Stimulated activated naive CD8-positive, alpha-beta T cell treated with anti-CD3 and anti-CD28 coated beads, Interleukin-15, amount 100 ng/mL, for 72 hours (primary cell): ENCODE measurements at regions not wholly inside any gene's neighbourhood (a gene's known extent, or its start where the extent isn't known, plus 50 kb on each side); places are given as distances from the start of the nearest gene placed in this dataset.

Source experiments
- ATAC-seq: fragments of 150-1000 bp; cut with Tn5 transposase; 2 replicates; pipeline ENCODE4 v1.10.0; 2021; ENCODE audit warnings: mild to moderate bottlenecking, moderate library complexity
- DNase-seq, 2 donors: peaks; one replicate each; pipeline ENCODE4 v3.0.0; 2021 to 2022
- H3K27ac Mint-ChIP-seq, 2 donors: one replicate each; pipeline ENCODE4 v1.8.0; 2022; ENCODE audit warnings: mild to moderate bottlenecking in 2 of 2, mixed read lengths in 2 of 2, moderate library complexity in 2 of 2
- H3K27me3 Mint-ChIP-seq: one replicate; pipeline ENCODE4 v1.8.0; 2022; ENCODE audit warnings: mixed read lengths
- H3K4me1 Mint-ChIP-seq: one replicate; pipeline ENCODE4 v1.8.0; 2022; ENCODE audit warnings: mild to moderate bottlenecking, mixed read lengths
- H3K4me3 Mint-ChIP-seq, 2 donors: one replicate each; pipeline ENCODE4 v1.8.0; 2022; ENCODE audit warnings: mild to moderate bottlenecking in 2 of 2, mixed read lengths in 2 of 2, moderate library complexity in 1 of 2
- H3K9me3 Mint-ChIP-seq, 2 donors: one replicate each; pipeline ENCODE4 v1.8.0; 2022; ENCODE audit warnings: mixed read lengths in 2 of 2

- ATAC-seq (no peak), DNase-seq (no peak)
- Mint-ChIP-seq H3K27me3 (no peaks in the 10 kb centered on the region), H3K27ac (no peak overlapping the region), H3K4me1 (no peaks in the 10 kb centered on the region), H3K4me3 (no peak overlapping the region), H3K9me3 (no peaks in the 10 kb centered on the region)
Measured at GRCh38 chr4:119870856-119871255, 195.8 kb downstream of the MAD2L1 start.

GRCh38 chr4:119865789-119866188, 200.9 kb downstream of the MAD2L1 start:
- ATAC-seq: no peak
- Mint-ChIP-seq H3K27ac (no peak overlapping the region), H3K4me3 (no peak overlapping the region), H3K9me3 (no peaks in the 10 kb centered on the region), H3K27me3 (no peaks in the 10 kb centered on the region), H3K4me1 (no peaks in the 10 kb centered on the region)
- DNase-seq: no peak

DNA sequence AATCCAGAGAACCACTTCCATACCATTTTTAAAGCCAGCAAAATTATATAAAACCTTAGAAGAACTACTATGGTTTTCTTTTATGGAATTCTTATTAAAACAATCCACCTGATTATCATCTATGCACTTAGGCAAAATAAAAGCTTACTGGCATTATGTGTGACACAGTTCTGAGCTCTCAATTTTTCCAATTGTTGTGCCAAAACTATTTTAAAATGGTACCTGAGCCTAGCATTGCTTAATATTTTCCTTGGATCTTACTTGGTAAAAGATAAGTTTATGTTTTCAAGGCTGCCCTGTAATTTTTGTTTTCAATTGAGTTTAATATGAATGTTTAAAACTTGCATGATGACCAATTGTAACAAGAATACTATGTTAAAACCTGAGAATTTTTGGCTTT, 201.3 kb downstream of the MAD2L1 start:
- H3K27me3 Mint-ChIP-seq: no peaks in the 10 kb centered on the region

GRCh38 chr4:119861731-119862130, 204.9 kb downstream of the MAD2L1 start:
- Mint-ChIP-seq H3K4me3 (no peak overlapping the region), H3K9me3 (no peaks in the 10 kb centered on the region), H3K4me1 (no peaks in the 10 kb centered on the region), H3K27ac (no peak overlapping the region), H3K27me3 (no peaks in the 10 kb centered on the region)
- ATAC-seq (no peak), DNase-seq (no peak)

More for the DNA sequence above, 201.3 kb downstream of the MAD2L1 start:
- no peak for ATAC-seq
- no peak overlapping the region for H3K27ac Mint-ChIP-seq
- no peak for DNase-seq
- no peak overlapping the region for H3K4me3 Mint-ChIP-seq
- no peaks in the 10 kb centered on the region for H3K9me3 Mint-ChIP-seq
- H3K4me1 Mint-ChIP-seq: no peaks in the 10 kb centered on the region

DNA sequence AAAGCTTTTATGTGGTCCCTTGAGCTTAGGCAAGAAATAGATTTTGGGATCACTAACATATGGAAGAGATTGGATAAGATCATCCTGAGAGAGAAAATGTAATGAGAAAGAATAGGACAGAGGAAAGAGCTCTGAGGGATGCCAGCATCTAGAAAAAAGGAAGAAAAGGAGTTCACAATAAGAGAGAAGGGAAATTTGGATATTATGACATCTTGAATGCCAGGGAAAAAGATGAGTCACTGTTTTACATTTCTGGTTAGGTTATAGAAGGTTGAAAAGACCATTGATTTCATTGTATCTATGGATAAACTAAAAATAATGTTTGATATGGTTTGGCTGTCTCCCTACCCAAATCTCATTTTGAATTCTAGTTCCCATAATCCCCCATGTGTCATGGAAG, 208.5 kb downstream of the MAD2L1 start:
- Mint-ChIP-seq H3K9me3 (no peaks in the 10 kb centered on the region), H3K4me1 (no peaks in the 10 kb centered on the region), H3K27ac (no peak overlapping the region), H3K27me3 (no peaks in the 10 kb centered on the region), H3K4me3 (no peak overlapping the region)
- ATAC-seq (no peak), DNase-seq (no peak)

DNA sequence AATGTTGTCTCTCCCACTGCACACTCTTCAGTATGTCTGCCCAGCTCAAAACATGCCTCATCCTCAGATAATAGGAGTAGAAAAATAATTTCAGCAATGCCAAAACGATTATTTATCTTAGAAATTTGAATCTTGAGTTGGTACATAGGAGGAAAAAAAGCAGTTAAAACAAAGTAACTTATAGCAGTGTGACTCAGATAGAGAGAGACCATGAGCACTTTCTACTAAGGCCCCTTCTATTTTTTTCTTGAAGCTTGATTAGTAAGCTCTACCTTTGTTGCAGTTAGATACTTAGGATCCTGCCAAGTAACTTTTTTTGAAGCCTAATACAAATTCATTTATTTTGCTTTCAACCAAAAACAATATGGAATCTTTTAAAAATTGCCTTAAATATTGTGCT, 212.3 kb downstream of the MAD2L1 start:
- DNase-seq (no peak), ATAC-seq (no peak)
- Mint-ChIP-seq H3K9me3 (no peaks in the 10 kb centered on the region), H3K4me1 (no peaks in the 10 kb centered on the region), H3K27ac (no peak overlapping the region), H3K27me3 (no peaks in the 10 kb centered on the region), H3K4me3 (no peak overlapping the region)

DNA sequence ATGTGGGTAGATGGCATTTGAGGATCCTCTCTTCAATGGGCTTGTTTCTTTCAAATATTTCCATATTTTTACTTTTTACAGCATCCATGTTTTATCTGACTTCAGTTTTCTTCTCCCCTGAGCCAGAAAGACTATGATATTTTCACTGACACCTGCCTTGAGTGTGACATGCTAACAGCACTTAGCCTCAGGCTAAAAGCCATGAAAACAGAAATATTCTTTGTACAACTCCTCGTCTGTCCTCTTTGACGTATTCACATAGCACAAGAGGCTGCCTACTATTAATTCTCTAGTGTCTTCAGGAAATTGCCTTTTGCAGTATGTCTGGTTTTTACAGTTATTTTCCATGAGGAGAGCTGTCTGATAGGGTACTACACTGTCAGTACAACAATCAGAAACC, 215.0 kb downstream of the MAD2L1 start:
- no peaks in the 10 kb centered on the region for H3K27me3 Mint-ChIP-seq
- no peaks in the 10 kb centered on the region for H3K9me3 Mint-ChIP-seq
- ATAC-seq (no peak), DNase-seq (no peak)
- H3K4me1 Mint-ChIP-seq: no peaks in the 10 kb centered on the region
- no peak overlapping the region for H3K27ac Mint-ChIP-seq
- H3K4me3 Mint-ChIP-seq: no peak overlapping the region

DNA sequence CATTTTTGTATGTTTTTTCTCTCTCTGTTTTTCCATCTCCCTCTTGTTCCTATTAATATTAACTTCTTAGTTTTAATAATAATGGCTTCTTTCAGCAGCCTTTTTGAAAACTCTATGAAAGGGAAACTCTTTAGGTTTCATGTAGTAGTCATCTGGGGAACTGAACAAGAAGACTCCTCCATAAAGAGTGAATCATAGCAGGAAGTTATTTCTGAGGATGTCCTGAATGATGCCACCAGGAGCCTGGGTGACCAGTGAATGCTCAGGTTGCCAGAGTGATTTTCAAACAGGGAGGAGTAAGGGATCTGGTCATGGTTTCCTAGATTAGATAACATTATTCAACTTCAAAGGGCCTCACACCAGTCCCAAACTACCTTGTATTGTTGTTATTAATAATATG, 212.8 kb upstream of the PDE5A start:
- no peak for DNase-seq
- H3K4me3 Mint-ChIP-seq: no peak overlapping the region
- ATAC-seq: no peak

DNA sequence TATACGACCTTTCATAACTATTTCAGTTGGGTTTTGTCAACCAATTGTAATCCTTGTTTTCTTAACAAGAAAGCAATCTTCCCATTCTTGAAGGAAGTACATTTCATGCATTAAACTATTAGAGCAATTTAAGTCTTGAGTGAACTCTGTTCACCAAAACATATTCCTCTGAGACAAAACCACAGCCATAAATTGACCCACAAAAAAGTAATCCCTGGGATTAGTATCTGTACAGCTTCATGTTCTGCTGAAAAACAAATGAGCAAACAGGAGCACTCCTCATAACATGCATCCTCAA, 207.0 kb upstream of the PDE5A start:
- Mint-ChIP-seq H3K27ac (no peak overlapping the region), H3K9me3 (peaks cover 0 to 11% of the 10 kb centered on the region in 2 donors)
- DNase-seq: no peak

More for the DNA sequence above, 212.8 kb upstream of the PDE5A start:
- peaks cover 0 to 11% of the 10 kb centered on the region in 2 donors for H3K9me3 Mint-ChIP-seq
- no peaks in the 10 kb centered on the region for H3K4me1 Mint-ChIP-seq
- H3K27ac Mint-ChIP-seq: no peak overlapping the region
- no peaks in the 10 kb centered on the region for H3K27me3 Mint-ChIP-seq

DNA sequence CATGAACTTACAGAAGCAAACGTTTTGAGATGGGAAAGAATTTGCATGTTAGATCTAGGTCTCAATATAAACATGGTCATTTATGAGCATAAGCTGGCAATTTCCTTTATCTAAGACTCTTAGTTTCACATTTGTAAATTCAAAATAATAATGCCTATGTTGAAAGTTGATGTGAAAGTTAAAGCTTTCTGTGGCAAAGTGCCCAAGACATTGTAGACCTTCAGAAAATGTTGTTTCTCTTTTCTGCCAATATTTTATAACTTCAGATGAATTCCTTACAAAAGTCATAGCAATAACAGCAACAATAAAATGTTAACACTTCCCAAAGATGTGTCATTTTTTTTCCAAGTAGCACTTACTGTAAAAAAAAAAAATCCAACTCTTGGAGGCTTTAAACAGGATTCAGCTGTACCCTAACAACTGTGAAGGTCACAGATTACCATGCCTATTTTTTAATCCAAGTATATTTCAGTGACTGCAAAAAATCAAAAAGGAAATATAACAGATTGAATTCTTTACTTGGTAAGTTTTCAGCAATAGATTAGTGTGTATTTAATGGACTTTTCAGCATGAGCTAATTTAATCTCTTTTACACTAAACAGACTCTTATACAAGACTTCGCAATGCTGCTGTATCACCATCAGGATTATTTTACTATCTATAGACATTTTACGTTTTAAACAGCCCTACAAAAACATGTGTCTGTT, 206.5 kb upstream of the PDE5A start:
- Mint-ChIP-seq H3K4me3 (no peak overlapping the region), H3K27me3 (no peaks in the 10 kb centered on the region), H3K27ac (no peak overlapping the region), H3K4me1 (no peaks in the 10 kb centered on the region), H3K9me3 (peaks cover 0 to 11% of the 10 kb centered on the region in 2 donors)
- DNase-seq: no peak
- ATAC-seq: no peak

More for the DNA sequence above, 207.0 kb upstream of the PDE5A start:
- no peak for ATAC-seq
- Mint-ChIP-seq H3K4me1 (no peaks in the 10 kb centered on the region), H3K4me3 (no peak overlapping the region), H3K27me3 (no peaks in the 10 kb centered on the region)

DNA sequence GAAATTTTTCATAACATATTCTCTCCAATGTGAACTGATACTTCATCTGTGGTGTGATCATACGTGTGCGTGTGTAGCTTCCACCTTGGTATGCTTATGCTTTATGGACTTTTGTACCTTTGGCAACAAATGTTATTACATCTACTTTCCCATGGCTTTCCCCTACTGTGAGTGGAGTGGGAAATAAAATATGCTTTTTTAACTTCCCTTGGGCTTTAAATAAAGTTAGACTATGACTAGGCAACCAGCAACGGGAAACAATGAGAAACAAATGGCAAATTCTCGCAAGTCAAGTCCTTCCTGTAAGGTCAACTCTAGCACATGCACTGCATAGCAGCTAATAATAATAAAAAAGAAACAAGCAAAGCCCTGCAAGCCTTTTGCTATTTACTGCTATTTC, 205.0 kb upstream of the PDE5A start:
- DNase-seq: no peak
- Mint-ChIP-seq H3K27me3 (no peaks in the 10 kb centered on the region), H3K4me1 (no peaks in the 10 kb centered on the region), H3K4me3 (no peak overlapping the region), H3K9me3 (peaks cover 0 to 10% of the 10 kb centered on the region in 2 donors), H3K27ac (no peak overlapping the region)
- no peak for ATAC-seq

GRCh38 chr4:119832776-119833175, 204.2 kb upstream of the PDE5A start:
- DNase-seq (no peak), ATAC-seq (no peak)
- Mint-ChIP-seq H3K4me1 (no peaks in the 10 kb centered on the region), H3K27ac (no peak overlapping the region), H3K9me3 (peaks cover 0 to 6% of the 10 kb centered on the region in 2 donors), H3K27me3 (no peaks in the 10 kb centered on the region), H3K4me3 (no peak overlapping the region)

- H3K4me1 Mint-ChIP-seq: no peaks in the 10 kb centered on the region
Measured at GRCh38 chr4:119829326-119829725, 200.7 kb upstream of the PDE5A start.

DNA sequence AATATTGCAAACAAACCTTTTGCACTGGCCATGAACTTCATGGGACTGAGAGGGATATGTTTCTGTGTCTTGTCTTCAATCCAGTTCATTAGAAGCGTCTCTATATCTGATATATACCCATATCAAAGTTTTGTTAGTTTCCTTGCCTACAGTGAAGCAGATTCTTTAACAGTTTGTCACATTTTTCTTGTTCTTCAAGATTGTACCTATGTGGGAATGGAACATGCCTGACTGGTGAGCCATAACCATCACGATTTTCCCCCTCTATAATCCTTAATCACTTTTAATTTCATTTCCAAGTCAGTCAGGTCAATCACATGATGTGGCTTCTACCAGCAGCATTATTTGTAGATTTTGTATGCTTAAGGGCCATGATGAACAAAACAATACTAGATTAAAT, 197.1 kb upstream of the PDE5A start:
- Mint-ChIP-seq H3K27ac (no peak overlapping the region), H3K4me3 (no peak overlapping the region), H3K27me3 (no peaks in the 10 kb centered on the region), H3K9me3 (no peaks in the 10 kb centered on the region), H3K4me1 (no peaks in the 10 kb centered on the region)
- DNase-seq (no peak), ATAC-seq (no peak)

More at GRCh38 chr4:119829326-119829725, 200.7 kb upstream of the PDE5A start:
- H3K27me3 Mint-ChIP-seq: no peaks in the 10 kb centered on the region
- no peak overlapping the region for H3K27ac Mint-ChIP-seq
- H3K9me3 Mint-ChIP-seq: no peaks in the 10 kb centered on the region
- no peak for ATAC-seq
- no peak overlapping the region for H3K4me3 Mint-ChIP-seq
- DNase-seq: no peak

DNA sequence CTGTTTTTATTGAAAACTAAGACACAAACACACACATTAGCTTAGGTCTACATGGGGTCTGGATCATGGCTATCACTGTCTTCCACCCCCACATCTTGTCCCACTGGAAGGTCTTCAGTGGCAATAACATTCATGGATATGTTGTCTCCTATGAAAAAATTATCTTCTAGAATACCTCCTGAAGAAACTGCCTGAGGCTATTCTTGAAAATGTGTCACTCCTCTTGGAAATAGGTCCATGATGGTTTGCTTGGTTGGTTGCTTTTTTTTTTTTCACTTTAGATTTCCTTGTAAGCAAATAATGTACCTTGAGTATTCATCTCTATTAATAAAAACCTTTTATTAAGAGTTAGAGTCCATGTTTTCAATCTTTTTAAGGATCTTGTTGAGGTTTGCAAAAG, 195.3 kb upstream of the PDE5A start:
- ATAC-seq (no peak), DNase-seq (no peak)
- no peaks in the 10 kb centered on the region for H3K27me3 Mint-ChIP-seq
- no peak overlapping the region for H3K27ac Mint-ChIP-seq
- H3K4me1 Mint-ChIP-seq: no peaks in the 10 kb centered on the region
- no peaks in the 10 kb centered on the region for H3K9me3 Mint-ChIP-seq
- no peak overlapping the region for H3K4me3 Mint-ChIP-seq

DNA sequence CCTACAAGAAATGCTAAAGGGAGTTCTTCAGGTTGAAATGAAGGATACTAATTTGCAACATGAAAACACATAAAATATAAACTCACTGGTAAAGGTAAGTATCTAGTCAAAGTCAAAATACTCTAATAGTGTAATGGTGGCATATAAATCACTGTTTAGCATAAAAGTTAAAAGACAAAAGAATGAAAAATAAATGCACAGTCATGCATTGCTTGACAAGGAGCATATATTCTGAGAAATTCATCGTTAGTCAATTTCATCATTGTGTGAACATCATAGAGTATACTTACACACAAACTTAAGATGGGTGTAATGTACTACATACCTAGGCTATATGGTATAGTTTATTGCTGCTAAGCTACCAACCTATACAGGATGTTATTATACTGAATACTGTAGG, 194.4 kb upstream of the PDE5A start:
- DNase-seq (no peak), ATAC-seq (no peak)
- H3K27me3 Mint-ChIP-seq: no peaks in the 10 kb centered on the region
- H3K4me1 Mint-ChIP-seq: no peaks in the 10 kb centered on the region
- no peak overlapping the region for H3K4me3 Mint-ChIP-seq
- no peak overlapping the region for H3K27ac Mint-ChIP-seq
- no peaks in the 10 kb centered on the region for H3K9me3 Mint-ChIP-seq

- Mint-ChIP-seq H3K27ac (no peak overlapping the region), H3K9me3 (peaks cover 0 to 2% of the 10 kb centered on the region in 2 donors), H3K27me3 (no peaks in the 10 kb centered on the region), H3K4me3 (no peak overlapping the region), H3K4me1 (no peaks in the 10 kb centered on the region)
- no peak for DNase-seq
- no peak for ATAC-seq
Measured at GRCh38 chr4:119816473-119816872, 187.9 kb upstream of the PDE5A start.
